SIG-M5 treated with dmso at 0.1 percent for 504 hours (cell line): ENCODE measurements at regions not wholly inside any gene's neighbourhood (a gene's known extent, or its start where the extent isn't known, plus 50 kb on each side); places are given as distances from the start of the nearest gene placed in this dataset.
A peak's percentile ranks its signal among the peaks of the same experiment; 100 is the strongest.

Source experiments
- DNase-seq: peaks from one replicate; lab custom pipeline; 2025; ENCODE audit not compliant: unreplicated experiment; lab: John Stamatoyannopoulos, UW

- no peak for DNase-seq
Measured at GRCh38 chr14:85441909-85442643, 87.9 kb upstream of the FLRT2 start.

- DNase-seq = peak; percentile 24
Measured at GRCh38 chr14:85442996-85443395, 86.9 kb upstream of the FLRT2 start.

DNA sequence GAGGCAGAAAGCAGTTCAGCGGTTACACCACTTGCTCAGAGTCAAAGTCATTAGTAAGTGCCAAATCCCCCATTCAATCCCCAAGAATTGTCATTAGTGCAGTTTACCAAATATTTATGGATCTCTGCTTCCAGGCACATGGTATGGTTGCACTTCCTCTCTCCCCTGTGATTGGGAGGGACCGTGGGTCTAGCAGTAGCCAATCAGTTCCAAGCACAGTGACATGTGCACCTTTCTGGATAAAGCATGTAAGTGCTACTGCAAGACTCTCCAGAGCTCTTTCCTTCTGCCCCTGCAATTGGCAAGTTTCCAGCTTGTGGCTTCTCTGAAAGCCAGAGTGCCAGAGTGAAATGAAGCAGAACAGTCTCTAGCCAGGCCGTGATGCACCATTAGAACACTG lies 85.3 kb upstream of the FLRT2 start:
- DNase-seq = peak; percentile 4

GRCh38 chr14:85445151-85445795 lies 84.7 kb upstream of the FLRT2 start:
- peak; percentile 4 for DNase-seq

DNA sequence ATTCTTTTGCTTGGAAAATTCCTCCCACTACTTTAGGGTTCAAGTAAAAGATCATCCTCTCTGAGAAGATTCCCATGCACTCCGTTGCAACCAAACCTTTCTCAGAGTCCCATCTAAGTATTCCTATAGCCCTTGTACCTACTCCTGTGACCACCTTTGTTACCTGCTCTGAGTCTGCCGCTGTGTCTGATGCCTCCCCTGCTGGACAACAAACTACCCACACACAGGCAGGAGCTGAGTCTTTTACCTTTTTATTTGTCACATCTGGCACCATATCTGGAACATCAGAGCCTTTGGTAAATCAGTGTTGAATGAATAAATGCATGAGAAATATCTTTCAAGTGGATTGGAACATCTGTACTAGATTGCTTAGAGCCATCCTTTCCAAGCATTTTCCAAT lies 82.1 kb upstream of the FLRT2 start:
- no peak for DNase-seq

DNA sequence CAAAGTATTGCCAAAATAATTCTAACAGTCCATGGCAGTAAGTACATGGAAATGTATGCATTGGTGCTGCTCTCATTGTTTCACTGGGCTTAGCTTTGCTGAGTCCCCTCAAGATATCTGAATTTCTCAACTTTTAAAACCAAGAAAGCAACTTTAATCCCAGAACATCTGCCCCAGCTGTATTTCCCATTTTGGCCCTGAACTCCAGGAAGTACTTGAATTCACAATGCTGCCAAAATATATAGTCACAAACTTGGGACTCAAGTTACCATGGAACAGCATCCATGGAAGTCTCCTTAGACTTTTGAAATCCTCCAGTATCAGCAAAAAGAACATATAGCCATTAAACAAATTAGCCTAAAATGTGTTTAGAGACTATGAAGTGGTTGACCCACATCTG lies 78.5 kb upstream of the FLRT2 start:
- DNase-seq = no peak

DNA sequence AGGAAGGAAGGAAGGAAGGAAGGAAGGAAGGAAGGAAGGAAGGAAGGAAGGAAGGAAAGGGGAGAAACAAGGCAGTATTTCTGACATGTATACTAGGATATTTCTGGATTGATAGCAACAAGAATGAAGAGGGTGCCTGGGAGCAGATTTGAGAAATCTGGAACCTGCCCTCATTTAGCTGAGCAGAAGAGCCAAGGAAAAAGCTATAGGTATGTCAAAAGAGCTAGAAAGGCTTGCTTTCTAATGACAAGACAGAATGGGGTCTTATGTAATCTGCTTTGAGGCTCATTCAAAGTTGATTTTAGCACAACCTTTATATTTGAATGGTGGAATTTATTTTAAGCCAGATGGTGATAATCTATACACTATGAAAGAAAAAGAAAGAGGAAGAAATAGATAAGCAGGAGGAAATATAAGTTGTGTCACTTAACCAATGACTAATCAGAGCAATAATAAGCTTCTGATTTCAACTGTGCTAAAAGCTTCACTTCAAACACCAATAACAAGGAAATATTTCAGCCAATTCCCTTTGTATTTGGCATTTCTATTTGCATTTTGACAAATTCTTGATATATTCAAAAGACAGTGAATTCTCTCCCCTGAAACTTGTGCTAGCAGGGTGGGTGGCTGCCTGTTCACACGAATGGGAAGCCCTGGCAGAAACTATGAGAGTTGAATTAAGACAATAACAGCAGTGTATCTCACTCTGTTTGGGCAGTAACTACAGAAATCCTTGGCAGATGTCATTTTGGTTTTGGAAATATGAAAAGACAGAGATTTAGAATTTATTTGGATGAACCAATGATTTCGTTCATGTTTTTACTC lies 76.3 kb upstream of the FLRT2 start:
- peak; percentile 4 for DNase-seq

DNA sequence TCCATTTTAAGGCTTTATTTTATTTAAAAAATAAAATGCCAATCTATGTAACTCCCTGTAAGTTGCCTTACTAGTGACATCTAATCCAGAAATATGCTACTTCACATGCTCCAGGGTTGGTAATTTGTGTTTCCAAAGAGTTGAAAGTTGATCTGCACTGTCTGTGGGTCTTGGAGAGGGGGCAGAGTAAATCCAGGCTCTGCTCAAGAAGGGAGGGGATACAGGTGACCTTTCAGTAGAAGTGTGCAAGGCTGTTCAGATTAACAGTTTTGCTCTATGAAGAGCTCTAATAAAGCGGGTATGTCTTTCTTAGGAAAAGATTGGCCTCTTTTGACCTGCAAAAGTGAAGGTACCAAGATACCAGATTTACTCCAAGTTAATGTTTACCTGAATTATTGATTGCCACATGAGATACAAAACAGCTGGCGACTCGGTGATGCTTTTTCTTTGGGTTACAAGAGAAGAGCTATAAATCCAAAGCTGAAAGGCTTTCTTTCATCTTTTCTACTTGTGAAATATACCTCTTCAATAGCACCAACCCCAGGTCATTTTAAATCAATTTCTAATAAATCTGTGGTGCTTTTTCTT lies 75.6 kb upstream of the FLRT2 start:
- no peak for DNase-seq

GRCh38 chr14:85459361-85460000 lies 70.5 kb upstream of the FLRT2 start:
- DNase-seq = no peak

DNA sequence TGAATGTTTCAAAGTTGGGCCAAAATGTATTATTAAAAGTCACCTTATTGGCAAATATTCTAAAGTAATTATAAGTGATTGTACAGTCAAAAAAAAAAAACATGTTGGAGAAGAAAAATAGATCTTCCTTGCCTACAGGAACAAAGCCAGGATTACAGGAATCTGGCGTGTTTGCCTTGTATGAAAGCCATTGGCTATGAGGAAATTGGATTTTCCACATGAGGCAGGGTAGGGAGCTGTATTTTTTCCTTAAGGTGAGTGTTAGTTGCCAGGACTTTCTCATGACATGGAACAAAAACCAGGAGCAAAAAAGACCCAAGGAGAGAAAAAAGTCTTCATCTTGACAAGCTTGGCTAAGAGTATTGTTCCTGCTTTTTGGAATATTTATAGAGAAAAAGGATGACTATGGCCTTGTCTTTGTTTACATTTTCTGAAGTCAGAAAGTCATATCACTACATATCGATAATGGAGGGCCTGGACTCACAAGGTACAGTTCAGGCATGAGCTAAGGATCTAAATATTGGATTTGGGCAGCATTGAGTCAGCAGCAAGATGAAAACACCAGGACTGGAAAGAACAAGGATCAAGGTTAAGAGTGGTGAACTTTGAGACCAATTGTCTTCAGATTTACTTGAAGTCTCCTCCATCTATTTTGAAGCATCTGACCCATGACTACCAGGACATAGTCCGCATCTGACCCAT lies 68.4 kb upstream of the FLRT2 start:
- no peak for DNase-seq

DNA sequence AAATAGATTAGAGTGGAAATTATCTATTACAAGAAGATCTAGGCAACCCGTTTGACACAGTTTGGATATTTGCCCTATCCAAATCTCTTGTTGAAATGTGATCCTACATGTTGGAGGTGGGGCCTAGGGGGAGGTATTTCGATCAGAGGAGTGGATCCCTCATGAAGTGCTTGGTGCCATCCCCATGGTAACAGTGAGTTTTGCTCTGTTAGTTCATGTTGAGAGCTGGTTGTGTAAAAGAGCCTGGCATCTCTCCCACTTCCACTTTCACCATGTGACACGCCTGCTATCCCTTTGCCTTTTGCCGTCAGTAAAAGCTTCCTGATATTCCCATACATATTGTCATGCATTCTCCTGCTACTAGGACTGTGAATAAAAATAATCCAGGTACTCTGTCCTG lies 66.4 kb upstream of the FLRT2 start:
- DNase-seq = no peak

DNA sequence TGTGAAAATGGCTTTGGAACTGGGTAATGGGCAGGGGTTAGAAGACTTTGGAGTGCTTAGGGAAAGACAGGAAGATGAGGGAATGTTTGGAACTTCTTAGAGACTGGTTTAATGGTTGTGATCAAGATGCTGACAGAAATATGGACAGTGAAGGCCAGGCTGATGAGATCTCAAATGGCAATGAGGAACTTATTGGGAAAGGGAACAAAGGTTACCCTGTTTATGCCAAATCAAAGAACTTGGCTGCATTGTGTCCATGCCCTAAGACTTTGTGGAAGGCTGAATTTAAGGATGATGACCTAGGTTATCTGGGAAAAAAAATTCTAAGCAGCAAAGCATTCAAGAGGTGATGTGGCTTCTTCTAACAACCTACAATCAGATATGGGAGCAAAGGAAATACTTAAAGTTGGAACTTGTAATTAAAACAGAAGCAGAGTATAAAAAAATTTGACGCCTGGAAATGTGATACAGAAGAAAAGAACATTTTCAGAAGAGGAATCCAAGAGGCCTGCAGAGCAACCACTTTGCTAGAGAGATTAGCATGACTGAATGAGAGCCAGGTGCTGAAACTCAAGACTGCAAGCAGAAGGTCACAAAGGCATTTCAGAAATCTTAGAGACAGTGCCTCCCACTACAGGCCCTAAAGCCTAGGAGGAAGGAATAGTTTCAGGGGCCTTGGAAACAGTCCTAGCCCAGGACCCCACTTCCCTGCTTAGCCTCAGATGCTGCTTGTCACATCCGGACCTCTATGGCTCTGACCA lies 65.6 kb upstream of the FLRT2 start:
- DNase-seq = no peak

DNA sequence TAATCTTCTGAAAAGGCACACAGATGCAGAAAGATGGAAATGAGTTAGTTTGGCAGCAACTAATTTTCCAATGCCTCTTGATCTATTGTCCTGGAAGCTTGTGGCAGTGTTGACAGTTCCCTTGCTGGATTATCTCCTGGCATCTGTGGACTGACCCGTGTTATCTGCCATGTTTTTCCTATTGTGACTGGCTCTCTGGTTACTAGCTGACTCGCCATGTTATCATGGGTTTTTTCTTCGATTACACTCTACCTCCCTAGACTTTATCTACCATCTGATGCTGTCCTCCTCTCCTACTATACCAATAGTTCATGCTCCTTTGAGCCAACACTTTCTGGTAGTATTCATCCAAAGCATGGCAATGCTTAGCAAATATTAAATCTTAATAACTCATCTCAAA lies 63.3 kb upstream of the FLRT2 start:
- DNase-seq = no peak

- DNase-seq = no peak
Measured at GRCh38 chr14:85468816-85469215, 61.1 kb upstream of the FLRT2 start.

DNA sequence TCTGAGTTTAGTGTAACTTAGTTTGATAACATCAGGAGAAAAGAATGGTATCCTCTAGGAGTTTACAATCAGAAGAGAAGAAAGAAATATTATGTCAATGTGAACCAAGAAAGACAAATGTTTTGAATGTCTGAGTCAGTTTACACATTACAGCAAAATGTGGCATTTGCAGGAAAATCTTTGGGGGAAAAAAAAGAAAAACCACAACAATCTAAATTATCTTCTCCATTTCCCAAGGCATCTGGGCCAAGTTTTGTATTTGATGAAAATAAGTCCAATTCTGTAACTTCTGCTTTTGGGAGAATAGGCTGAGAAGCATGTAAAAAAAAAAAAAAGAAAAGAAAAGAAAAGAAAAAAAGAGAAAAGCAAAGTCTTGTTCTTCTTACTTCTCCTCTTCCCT lies 58.8 kb upstream of the FLRT2 start:
- DNase-seq = no peak

DNA sequence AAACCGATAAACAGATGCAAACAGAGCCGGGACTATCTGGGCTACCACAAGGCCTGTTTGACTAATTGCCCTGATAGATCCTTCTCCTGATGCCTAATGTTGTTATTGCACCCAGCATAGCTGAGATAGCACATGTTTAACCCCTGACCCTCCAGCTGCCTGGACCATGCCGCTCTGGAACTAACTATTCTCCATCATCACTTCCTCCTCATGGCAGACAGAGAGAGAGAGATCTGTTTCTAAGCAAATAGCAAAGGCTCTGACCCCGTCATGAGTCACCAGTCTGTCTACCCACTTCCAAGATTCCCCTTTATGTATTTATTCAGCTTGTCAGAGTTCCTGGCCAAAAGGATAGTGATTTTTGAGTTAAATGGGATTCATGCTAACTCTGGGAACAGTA lies 58.2 kb upstream of the FLRT2 start:
- peak; percentile 4 for DNase-seq

DNA sequence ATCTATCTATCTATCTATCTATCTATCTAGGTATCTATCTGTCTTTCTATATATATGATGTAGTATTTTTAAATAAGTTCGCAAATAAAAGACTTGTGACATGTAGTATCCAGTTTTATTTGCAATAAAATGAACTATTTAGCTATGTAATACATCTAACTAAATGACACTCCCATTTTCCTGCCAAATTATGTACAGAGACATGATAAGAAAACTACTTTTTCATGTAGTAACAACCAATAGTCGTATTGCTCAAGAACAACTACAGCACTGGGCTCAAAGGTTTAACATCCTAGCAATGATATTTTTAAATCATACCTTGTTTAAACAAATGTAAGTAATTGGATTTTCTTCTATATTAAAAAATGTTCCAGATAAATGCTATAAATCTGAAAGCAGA lies 55.5 kb upstream of the FLRT2 start:
- DNase-seq = no peak

- no peak for DNase-seq
Measured at GRCh38 chr14:85475113-85475512, 54.8 kb upstream of the FLRT2 start.

DNA sequence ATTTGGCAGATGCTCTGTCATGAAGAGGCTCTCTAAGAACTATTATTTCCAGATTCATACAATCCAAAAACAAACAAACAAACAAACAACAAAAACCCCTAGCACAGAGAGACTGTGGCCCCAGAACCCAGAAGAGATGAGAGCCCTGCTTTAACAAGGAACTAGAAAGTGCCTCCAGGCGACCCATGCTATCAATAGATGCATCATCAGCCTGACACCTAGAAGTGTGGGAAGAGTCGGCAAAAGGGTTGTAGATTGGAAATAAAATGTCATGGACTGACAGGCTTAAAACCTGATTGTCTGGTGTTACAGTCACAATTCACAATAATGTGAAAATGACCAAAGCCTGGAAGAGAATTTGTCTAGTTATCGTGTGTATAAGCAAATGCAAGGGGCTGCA lies 50.6 kb upstream of the FLRT2 start:
- no peak for DNase-seq

DNA sequence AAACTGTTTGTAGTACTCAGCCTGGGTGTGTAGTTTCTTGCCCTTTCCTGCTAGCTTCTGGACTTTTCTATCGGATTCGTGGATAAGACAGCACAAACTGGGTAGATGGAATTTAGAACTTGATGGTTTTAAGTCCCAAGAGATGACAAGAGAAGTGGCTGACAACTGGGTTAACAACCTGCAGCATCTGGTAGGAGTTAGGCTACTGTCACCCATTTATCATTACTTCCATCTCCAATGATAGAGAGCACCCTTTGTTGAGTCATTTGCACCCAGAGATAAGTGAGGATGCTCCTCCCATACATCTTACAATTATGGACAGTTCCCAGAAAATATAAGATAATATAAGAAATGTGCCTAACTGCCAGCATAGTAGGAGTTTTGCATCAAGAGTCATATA lies 50.2 kb upstream of the FLRT2 start:
- DNase-seq = no peak
